NCI-H1417 treated with DMSO at 0.1 percent for 48 hours (cell line): ENCODE measurements at regions not wholly inside any gene's neighbourhood (a gene's known extent, or its start where the extent isn't known, plus 50 kb on each side); places are given as distances from the start of the nearest gene placed in this dataset.

Experiments used
- DNase-seq: peaks from one replicate; lab custom pipeline; 2025; lab: John Stamatoyannopoulos, UW

- no peak for DNase-seq
Observed at GRCh38 chr2:235358981-235359471, 134.8 kb upstream of the AGAP1 start.

GRCh38 chr2:235360446-235360845 lies 133.4 kb upstream of the AGAP1 start:
- DNase-seq = no peak

GRCh38 chr2:235365743-235366142 lies 128.1 kb upstream of the AGAP1 start:
- DNase-seq = no peak

GRCh38 chr2:235366390-235366789 lies 127.5 kb upstream of the AGAP1 start:
- DNase-seq = no peak

GRCh38 chr2:235366807-235367206 lies 127.0 kb upstream of the AGAP1 start:
- no peak for DNase-seq

- DNase-seq = no peak
Observed at GRCh38 chr2:235371018-235371417, 122.8 kb upstream of the AGAP1 start.

GRCh38 chr2:235373171-235373570 lies 120.7 kb upstream of the AGAP1 start:
- DNase-seq = no peak

GRCh38 chr2:235377176-235377575 lies 116.7 kb upstream of the AGAP1 start:
- DNase-seq = no peak

GRCh38 chr2:235378246-235378645 lies 115.6 kb upstream of the AGAP1 start:
- no peak for DNase-seq

- DNase-seq = no peak
Observed at GRCh38 chr2:235378944-235379343, 114.9 kb upstream of the AGAP1 start.

- DNase-seq = no peak
Observed at GRCh38 chr2:235381261-235381912, 112.5 kb upstream of the AGAP1 start.

GRCh38 chr2:235382179-235382578 lies 111.7 kb upstream of the AGAP1 start:
- no peak for DNase-seq

- no peak for DNase-seq
Observed at GRCh38 chr2:235382601-235383000, 111.2 kb upstream of the AGAP1 start.

- DNase-seq = no peak
Observed at GRCh38 chr2:235383272-235383843, 110.5 kb upstream of the AGAP1 start.

GRCh38 chr2:235384624-235385023 lies 109.2 kb upstream of the AGAP1 start:
- no peak for DNase-seq

GRCh38 chr2:235389626-235390025 lies 104.2 kb upstream of the AGAP1 start:
- DNase-seq = no peak

- no peak for DNase-seq
Observed at GRCh38 chr2:235390108-235390815, 103.6 kb upstream of the AGAP1 start.

- no peak for DNase-seq
Observed at GRCh38 chr2:235390816-235391194, 103.0 kb upstream of the AGAP1 start.

- no peak for DNase-seq
Observed at GRCh38 chr2:235391921-235392615, 101.8 kb upstream of the AGAP1 start.

GRCh38 chr2:235394278-235394828 lies 99.5 kb upstream of the AGAP1 start:
- DNase-seq = no peak

- DNase-seq = no peak
Observed at GRCh38 chr2:235396071-235396846, 97.6 kb upstream of the AGAP1 start.

GRCh38 chr2:235398321-235398720 lies 95.5 kb upstream of the AGAP1 start:
- DNase-seq = no peak
